ENCODE measurements at regions not wholly inside any gene's neighbourhood (a gene's known extent, or its start where the extent isn't known, plus 50 kb on each side); places are given as distances from the start of the nearest gene placed in this dataset.
"Not testable (repeated sequence)": the region's sequence is repeated elsewhere in the genome, so short reads cannot be mapped to it uniquely, and the experiment has no call there.

GRCh38 chr13:71217827-71218226 is 649.2 kb downstream of the DACH1 start:
- TF ChIP-seq CTCF (conservative IDR thresholded peaks at IDR 0.05) = no peak
- no peak overlapping the region for H3K27ac ChIP-seq

- TF ChIP-seq CTCF (conservative IDR thresholded peaks at IDR 0.05) = no peak
- H3K27ac ChIP-seq = no peak overlapping the region
Measured at GRCh38 chr13:71214821-71215220, 652.2 kb downstream of the DACH1 start.

DNA sequence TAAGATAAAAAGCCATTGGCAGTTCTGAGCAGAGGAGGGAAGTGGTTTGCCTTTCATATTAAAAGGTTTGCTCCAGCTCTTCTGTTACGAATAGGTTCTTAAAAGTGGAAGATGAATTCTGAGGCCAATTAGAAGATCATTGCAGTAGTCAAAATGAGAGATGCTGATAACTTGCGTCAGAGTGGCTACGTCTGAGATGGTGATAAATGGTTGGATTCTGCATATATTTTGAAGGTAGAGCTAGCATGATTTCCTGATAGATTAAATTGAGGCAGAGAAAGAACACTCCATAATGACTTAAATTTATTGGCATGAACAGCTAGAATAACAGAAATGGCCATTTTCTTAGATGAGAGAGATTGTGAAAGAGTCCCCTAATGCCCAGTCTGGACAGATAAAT is 652.6 kb downstream of the DACH1 start:
- no peak overlapping the region for H3K27ac ChIP-seq
- TF ChIP-seq CTCF (conservative IDR thresholded peaks at IDR 0.05) = no peak

GRCh38 chr13:71213252-71213821 is 653.7 kb downstream of the DACH1 start:
- no peak for TF ChIP-seq CTCF (conservative IDR thresholded peaks at IDR 0.05)
- H3K27ac ChIP-seq = no peak overlapping the region

- TF ChIP-seq CTCF (conservative IDR thresholded peaks at IDR 0.05) = no peak
- no peak overlapping the region for H3K27ac ChIP-seq
Measured at GRCh38 chr13:71210861-71211260, 656.1 kb downstream of the DACH1 start.

DNA sequence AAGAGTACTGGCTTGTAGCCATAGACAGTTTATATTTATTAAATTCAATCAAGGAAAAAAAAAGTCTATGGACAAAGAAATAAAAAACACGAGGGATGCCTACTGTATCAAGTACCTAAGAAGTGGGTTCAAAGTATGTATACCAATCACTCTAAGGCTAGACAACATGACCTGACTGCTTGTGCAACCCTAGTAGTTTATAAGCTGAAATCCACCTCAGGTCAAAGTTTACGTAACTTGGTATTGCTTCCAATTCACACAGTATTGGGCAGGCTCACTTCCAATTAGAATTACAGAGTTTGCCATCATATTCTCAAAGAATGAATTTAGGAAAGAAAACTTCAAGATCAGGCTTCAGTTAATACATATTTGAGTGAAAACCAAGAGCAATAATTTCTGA is 657.8 kb downstream of the DACH1 start:
- no peak for TF ChIP-seq CTCF (conservative IDR thresholded peaks at IDR 0.05)
- H3K27ac ChIP-seq = no peak overlapping the region

DNA sequence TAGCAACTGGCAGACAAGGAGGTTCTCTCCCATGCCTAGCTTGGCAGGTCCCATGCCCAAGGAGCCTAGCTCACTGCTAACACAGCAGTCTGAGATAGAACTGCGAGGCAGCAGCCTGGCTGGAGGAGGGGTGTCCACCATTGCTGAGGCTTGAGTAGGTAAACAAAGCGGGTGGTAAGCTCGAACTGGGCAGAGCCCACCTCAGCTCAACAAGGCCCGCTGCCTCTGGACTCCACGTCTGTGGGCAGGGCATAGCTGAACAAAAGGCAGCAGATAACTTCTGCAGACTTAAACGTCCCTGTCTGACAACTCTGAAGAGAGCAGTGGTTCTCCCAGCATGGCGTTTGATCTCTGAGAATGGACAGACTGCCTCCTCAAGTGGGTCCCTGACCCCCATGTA is 682.4 kb downstream of the DACH1 start:
- H3K27ac ChIP-seq = not testable (repeated sequence)

GRCh38 chr13:71183352-71183751 is 683.7 kb downstream of the DACH1 start:
- H3K27ac ChIP-seq = not testable (repeated sequence)

- no peak overlapping the region for H3K27ac ChIP-seq
- TF ChIP-seq CTCF (conservative IDR thresholded peaks at IDR 0.05) = no peak
Measured at GRCh38 chr13:71171740-71172139, 695.3 kb downstream of the DACH1 start.

All from VCaP (cell line).